ENCODE measurements at regions not wholly inside any gene's neighbourhood (a gene's known extent, or its start where the extent isn't known, plus 50 kb on each side); places are given as distances from the start of the nearest gene placed in this dataset.

DNA sequence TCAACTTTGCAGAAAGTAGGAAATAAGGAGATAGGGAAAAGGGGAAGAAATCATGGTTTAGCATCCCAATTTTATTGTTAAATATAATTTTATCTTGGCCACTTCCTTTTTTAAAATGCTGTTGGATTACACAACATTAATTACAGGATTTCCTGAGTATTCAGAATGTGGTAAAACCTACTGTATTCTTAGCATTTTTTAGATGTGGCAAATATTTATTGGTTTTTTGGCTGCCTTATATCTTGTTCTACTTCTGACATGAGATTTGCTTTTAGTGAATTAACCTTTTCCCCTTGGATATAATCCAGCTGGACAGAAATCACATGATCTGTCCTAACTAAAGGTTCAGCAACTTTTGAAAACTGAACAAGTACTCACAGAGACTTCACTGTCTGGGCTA, 104.9 kb downstream of the PTGS2 start:
- no peak for TF ChIP-seq CTCF (IDR thresholded peaks at IDR 0.05; ENCODE audit: low read depth, low read length)
- in situ Hi-C loops (cut with HindIII; ENCODE audit: low sequenced_read_pairs): no loop called here
- peak; percentile 19 for DNase-seq (ENCODE audit: low read depth, low spot score)
- no peak overlapping the region for H3K4me3 ChIP-seq (ENCODE audit: low read depth, low read length)

- DNase-seq (ENCODE audit: low read depth, low spot score): no peak
- no peak overlapping the region for H3K4me3 ChIP-seq (ENCODE audit: low read depth, low read length)
- TF ChIP-seq CTCF (IDR thresholded peaks at IDR 0.05; ENCODE audit: low read depth, low read length): no peak
- in situ Hi-C loops (cut with HindIII; ENCODE audit: low sequenced_read_pairs): no loop called here
Observed at GRCh38 chr1:186574926-186575325, 105.3 kb downstream of the PTGS2 start.

- TF ChIP-seq CTCF (IDR thresholded peaks at IDR 0.05; ENCODE audit: low read depth, low read length): no peak
- no peak for DNase-seq (ENCODE audit: low read depth, low spot score)
- in situ Hi-C loops (cut with HindIII; ENCODE audit: low sequenced_read_pairs): no loop called here
- H3K4me3 ChIP-seq (ENCODE audit: low read depth, low read length): no peak overlapping the region
Observed at GRCh38 chr1:186572509-186572908, 107.7 kb downstream of the PTGS2 start.

GRCh38 chr1:186571771-186572170, 108.5 kb downstream of the PTGS2 start:
- in situ Hi-C loops (cut with HindIII; ENCODE audit: low sequenced_read_pairs): no loop called here
- TF ChIP-seq CTCF (IDR thresholded peaks at IDR 0.05; ENCODE audit: low read depth, low read length): no peak
- DNase-seq (ENCODE audit: low read depth, low spot score): no peak
- no peak overlapping the region for H3K4me3 ChIP-seq (ENCODE audit: low read depth, low read length)

- no peak overlapping the region for H3K4me3 ChIP-seq (ENCODE audit: low read depth, low read length)
- TF ChIP-seq CTCF (IDR thresholded peaks at IDR 0.05; ENCODE audit: low read depth, low read length): no peak
- no peak for DNase-seq (ENCODE audit: low read depth, low spot score)
- in situ Hi-C loops (cut with HindIII; ENCODE audit: low sequenced_read_pairs): no loop called here
Observed at GRCh38 chr1:186569856-186570255, 108.9 kb upstream of the PDC start.

DNA sequence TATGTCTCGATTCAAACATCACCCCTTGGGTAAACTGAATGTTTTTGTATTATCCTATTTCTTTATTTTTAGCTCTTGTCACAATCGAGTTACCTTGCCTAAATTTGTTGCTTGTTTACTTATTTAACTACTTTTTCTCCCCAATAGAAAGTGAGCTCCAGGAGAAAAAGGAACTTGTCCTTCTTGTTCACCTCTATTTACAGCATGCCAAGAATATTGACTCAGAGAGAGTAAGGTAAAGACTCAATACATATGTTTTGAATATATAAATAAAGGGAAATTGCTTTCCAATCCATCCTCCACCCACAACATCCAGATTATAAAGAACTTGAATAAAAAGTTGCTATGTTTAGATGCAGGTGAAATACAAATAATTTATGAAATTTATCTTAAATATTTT, 107.3 kb upstream of the PDC start:
- no peak for TF ChIP-seq CTCF (IDR thresholded peaks at IDR 0.05; ENCODE audit: low read depth, low read length)
- H3K4me3 ChIP-seq (ENCODE audit: low read depth, low read length): no peak overlapping the region
- DNase-seq (ENCODE audit: low read depth, low spot score): no peak
- in situ Hi-C loops (cut with HindIII; ENCODE audit: low sequenced_read_pairs): no loop called here

All from astrocyte of the spinal cord (primary cell).